NCI-H1694 treated with DMSO at 0.1 percent for 48 hours (cell line): ENCODE measurements at regions not wholly inside any gene's neighbourhood (a gene's known extent, or its start where the extent isn't known, plus 50 kb on each side); places are given as distances from the start of the nearest gene placed in this dataset.

Source experiments
- DNase-seq: peaks from one replicate; lab custom pipeline; 2025; lab: John Stamatoyannopoulos, UW

DNA sequence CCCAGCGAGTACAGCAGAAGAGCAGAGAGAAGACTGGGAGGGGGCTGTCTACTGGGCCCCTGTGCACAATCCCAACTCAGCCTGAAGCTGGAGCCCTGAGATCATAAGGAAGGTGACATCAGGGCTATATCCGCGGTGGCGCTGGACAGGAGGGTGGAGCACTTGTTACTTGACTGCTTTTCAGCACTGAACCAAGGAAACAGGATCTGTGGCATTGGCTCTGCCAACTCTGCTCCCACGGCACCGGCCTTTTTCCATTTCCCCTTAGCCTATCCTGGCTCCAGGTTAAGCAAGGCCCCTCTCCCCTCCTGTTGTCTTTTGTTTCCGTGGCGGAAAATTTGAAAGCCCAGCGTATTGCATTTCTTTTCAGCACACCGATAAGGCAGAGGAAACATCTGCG lies 125.0 kb upstream of the IRX3 start:
- DNase-seq, result no peak

GRCh38 chr16:54409982-54410381 lies 123.4 kb upstream of the IRX3 start:
- DNase-seq, result no peak

GRCh38 chr16:54407596-54407995 lies 121.0 kb upstream of the IRX3 start:
- no peak for DNase-seq

GRCh38 chr16:54405478-54405877 lies 118.9 kb upstream of the IRX3 start:
- no peak for DNase-seq

DNA sequence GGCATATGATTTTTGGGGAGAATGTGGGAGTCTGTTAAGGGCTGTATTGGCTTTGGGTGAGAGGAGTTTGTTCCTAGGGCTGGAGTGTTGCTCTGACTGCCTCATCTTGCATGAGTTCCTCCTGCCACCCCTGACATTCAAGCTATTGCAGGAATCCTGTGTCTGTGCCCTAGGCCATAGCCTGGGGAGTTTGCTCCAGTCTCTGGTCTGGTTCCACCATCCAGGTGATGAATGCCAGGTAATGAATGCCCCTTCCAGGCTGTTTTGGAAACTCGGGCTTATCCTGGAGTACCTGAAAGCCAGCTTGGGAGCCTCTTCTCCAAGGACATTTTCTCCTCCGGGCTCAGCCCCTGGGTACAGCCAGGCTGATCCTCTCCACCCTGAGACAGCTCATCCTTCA lies 117.0 kb upstream of the IRX3 start:
- no peak for DNase-seq

GRCh38 chr16:54402873-54403272 lies 116.3 kb upstream of the IRX3 start:
- DNase-seq, result no peak

GRCh38 chr16:54402270-54402669 lies 115.7 kb upstream of the IRX3 start:
- DNase-seq, result no peak

- DNase-seq, result no peak
These were observed 113.7 kb upstream of the IRX3 start for GRCh38 chr16:54400261-54400660.

DNA sequence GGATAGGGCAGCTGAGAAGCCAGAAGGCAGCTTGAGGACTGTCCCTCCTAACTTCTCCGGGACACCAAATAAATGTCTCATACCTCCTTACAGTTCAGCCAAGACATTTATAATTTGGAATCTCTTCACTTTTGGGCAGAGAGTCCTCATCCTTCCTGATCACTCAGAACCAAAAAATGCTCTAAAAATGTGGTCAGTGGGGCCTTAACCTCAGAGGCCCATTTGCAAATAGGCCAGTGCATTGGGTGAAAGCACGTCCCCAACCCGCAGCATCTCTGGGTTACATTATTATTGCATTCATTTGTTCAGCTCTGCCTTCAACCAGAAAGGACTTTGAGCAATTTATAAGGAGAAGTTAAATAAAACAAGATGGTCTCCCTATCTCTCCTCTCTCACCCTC lies 112.4 kb upstream of the IRX3 start:
- DNase-seq, result no peak

DNA sequence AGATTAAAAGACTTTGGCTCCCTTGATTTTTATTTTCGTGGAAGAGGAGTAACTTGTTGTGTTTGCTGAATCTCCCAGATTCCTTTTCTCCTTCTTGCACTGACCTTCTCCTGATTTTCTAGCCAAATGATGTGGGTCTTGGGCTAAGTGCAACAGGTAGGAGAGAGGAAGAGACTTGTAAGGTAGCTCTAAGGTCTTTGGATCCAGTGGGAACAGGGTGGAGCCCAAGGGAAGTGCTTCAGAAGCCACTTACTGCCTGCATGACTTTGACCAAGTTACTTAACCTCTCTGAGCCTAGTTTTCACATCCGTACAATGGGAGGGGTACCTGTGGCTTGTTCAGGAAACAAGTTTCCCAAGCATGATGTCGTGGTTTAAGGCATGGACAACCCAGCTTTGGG lies 111.3 kb upstream of the IRX3 start:
- no peak for DNase-seq

DNA sequence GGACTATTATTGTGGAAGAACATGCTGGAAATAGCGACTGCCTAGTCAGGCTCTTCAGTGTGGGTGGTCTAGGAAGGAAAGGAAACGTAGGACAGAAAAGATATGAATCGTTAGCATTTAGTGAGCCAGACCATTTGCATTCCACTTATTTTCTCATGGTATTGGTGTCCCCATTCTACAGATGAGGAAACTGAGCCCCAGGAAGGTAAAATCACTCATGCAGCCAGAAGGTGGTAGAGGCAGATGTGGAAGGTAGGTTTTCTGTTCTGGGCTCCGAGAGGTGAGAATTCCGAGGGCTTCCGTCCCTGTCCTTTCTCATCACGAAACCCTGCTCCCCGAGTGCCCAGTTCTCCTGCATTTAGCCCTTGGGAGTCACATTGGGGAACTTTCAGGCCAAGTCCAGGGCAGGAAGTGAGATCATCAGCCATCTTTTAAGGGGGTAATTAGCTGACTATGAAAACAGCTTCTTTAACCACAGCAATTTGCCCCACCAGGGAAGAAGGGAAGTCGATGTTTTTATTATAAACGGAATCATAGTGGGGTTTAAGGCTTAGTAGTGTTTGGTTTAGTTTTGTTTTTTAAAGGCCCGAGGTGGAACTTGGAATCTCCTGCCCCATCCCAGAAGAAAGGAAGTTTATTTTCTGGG lies 110.7 kb upstream of the IRX3 start:
- no peak for DNase-seq

- DNase-seq, result no peak
These were observed 103.4 kb upstream of the IRX3 start for GRCh38 chr16:54389836-54390494.

DNA sequence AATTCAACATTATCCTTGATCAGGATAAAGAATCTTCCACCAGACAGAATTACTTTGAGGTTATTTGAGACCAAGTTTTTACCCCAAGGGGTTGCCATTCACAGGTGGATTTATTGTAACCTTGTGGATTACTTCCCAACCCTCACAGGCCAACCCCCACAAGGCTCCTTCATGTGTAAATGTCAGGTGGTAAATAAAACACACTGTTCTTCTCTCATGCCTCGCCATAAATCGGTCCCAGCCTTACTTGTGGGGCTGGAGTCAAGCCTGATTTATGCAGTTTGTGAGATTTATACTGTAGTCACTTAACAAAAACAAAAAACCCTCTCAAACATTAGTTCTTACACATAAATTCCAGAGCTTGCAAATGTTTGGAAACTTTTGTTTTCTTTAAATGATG lies 98.6 kb upstream of the IRX3 start:
- DNase-seq, result no peak

GRCh38 chr16:54381601-54382313 lies 95.2 kb upstream of the IRX3 start:
- no peak for DNase-seq

- no peak for DNase-seq
These were observed 88.5 kb upstream of the IRX3 start for GRCh38 chr16:54375071-54375470.

GRCh38 chr16:54373534-54374520 lies 87.2 kb upstream of the IRX3 start:
- no peak for DNase-seq

DNA sequence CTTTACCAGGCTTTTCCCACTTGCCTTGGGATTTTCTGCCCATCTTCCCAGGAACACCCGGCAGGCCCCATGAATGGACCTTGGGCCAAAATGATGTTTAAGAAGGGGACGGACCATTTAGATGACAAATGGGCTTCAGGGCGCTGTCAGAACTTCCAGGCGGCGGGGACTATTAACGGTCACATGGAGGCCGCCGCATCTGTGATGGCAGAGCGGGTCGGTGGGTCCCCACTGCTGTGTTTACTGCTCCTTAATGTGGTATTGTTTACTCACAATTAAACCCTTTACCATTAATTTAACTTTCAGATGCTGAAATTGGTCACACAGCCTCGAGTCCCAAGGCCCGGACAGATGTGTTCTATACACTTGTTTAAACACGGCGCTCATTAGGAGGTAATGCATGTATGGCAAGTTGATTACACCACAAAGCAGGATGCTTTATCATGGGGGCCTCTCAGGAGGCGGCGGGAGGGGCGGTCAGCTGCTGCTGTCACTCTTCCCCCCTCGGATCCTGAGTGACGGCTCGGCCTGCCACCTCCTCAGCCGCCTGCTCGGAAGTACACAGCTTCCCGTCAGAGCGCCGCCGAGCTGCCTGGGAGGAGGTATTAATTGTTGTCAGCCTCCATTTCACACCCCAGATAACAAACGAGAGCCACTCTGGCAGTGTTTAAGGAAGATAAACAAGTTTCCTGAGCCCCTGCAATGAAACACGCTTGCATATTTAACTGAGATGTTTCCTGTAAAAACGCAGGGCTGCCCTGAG lies 83.9 kb upstream of the IRX3 start:
- no peak for DNase-seq

DNA sequence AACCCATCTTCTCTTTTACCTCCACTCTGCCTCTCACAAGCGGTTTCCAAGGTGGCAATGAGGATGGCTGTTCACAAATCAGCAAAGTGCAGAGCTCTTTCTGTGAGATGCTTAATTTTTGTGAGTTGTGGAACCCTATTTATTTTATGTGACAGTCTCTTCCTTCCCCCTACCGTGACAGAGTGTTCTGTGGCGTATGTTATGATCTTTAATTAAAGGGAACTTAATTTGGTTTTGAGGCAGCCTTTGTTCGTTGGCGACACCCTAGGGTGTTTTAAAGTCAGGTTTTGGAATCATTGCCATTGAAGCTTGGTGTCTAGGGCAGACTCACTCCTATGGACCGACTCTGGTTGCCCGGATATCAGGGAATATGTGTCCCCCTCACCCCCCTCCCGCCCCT lies 83.3 kb upstream of the IRX3 start:
- DNase-seq, result no peak

DNA sequence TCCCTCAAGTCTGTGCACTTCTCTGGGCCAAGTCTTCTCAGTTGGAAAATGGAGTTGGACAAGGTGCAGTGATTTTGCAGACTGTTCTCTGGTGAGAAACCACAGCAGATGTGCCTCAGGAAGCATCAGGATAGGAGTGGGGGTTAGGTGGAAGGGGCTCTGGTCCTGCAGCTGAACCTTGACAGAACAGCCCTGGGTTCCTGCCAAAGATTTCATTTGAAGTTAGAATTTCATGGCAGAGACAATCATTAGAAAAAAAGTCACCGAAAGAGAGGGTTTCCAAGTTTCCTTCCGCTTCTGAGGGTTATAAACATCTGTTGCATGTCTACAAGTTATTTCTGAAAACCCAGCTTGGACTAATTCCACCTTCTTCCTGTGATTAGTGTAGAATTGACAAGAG lies 80.4 kb upstream of the IRX3 start:
- DNase-seq, result no peak

- no peak for DNase-seq
These were observed 79.5 kb upstream of the IRX3 start for GRCh38 chr16:54365990-54366634.

DNA sequence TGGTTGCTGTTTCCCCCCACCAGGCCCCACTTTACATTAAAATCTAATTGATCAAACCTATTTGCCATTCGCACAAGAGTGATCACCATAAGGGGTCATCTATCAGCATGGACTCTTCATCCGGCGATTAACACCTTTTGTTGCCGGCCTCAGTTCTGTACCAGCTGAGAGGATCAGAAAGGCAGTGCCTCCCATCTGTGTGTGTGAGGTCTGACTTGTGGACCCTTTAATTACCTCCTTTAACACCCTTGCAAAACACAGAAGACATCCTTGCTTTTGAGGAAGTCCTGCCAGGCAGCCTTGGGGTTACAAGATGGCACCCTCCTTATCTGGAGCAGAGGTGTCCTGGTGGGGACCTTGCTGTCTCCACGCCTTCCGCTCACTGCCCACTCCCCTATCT lies 77.2 kb upstream of the IRX3 start:
- no peak for DNase-seq
